HG02588 (cell line): ENCODE measurements at regions not wholly inside any gene's neighbourhood (a gene's known extent, or its start where the extent isn't known, plus 50 kb on each side); places are given as distances from the start of the nearest gene placed in this dataset.
"Not testable (repeated sequence)": the region's sequence is repeated elsewhere in the genome, so short reads cannot be mapped to it uniquely, and the experiment has no call there.

Source experiments
- ATAC-seq: cut with Tn5 transposase; IDR thresholded peaks from one replicate; pipeline ENCODE4 v1.9.1; 2021; ENCODE audit warnings: mild to moderate bottlenecking, moderate library complexity; ENCODE audit not compliant: unreplicated experiment

- ATAC-seq, result no peak
These were observed 1006.9 kb upstream of the CTNND2 start for GRCh38 chr5:12911156-12911555.

- no peak for ATAC-seq
These were observed 1006.4 kb upstream of the CTNND2 start for GRCh38 chr5:12910641-12911040.

DNA sequence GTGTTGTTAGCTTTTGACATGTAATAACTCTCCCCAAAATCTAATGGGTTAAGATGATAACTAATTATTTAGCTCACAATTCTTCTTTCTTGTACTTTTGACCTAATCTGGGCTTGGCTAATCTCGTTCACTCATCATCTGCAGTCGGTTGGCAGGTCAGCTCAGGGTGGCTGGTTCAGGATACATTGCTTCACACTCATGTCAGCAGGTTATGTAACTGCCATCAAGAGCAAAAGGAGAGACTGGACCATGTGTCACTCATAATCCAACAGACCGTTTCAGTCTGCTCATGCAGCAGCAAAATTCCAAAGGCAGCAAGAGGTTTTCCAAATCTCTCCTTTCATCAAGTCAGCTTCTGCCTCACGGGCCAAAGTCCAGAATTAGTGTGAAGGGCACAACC, 998.4 kb upstream of the CTNND2 start:
- ATAC-seq, result no peak

DNA sequence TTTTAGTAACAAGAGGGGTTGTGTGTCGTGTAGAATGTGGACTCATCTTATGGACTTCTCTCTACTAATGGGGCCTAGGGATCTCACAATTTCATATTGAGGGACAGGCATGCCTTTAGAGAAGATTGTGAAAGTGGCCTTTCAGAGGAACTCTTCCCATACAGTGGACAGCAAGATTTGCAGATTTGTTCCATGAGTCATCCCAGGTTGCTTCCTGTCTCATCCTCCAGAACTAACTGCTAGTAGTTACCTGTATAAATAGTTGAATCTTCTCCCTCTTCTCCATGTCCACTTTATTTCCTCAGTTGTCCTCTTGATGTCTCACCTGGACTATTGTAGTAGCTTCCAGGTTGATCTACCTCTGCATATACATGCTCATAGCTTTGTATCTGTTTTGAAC, 997.5 kb upstream of the CTNND2 start:
- ATAC-seq, result no peak

GRCh38 chr5:12896086-12896485, 991.8 kb upstream of the CTNND2 start:
- no peak for ATAC-seq

- no peak for ATAC-seq
These were observed 980.8 kb upstream of the CTNND2 start for GRCh38 chr5:12885018-12885417.

- no peak for ATAC-seq
These were observed 979.1 kb upstream of the CTNND2 start for GRCh38 chr5:12883395-12883794.

- ATAC-seq, result no peak
These were observed 972.5 kb upstream of the CTNND2 start for GRCh38 chr5:12876541-12877298.

DNA sequence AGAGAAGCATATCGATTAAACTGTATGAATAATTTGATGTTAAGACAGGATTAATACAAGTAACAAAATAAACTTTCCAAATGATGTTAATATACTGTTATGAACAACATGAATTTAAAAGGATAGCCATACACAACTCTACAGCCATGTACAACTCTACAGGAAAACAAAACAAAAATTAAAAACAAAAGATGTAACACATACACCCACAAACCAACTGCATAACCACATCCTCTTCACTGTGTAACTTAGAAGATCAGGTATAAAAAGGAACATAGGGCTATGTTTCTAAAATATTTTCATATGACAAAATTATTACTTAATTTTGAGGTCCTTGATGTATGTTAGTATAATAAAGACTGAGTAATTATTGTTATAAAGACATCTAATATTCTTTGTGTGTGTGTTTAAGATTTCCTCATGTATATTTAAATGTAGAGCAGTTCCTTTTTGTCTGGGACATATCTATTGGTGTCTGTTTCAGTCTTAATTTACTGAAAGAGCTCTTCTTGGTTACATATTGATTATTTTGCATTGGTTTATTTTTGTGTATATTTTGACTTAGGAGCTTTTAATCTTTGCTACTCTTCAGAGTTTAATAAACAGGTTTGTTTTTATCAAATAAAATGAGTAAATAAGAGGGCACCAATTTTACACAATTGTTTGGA, 966.8 kb upstream of the CTNND2 start:
- no peak for ATAC-seq

- ATAC-seq, result no peak
These were observed 961.3 kb upstream of the CTNND2 start for GRCh38 chr5:12865529-12865928.

DNA sequence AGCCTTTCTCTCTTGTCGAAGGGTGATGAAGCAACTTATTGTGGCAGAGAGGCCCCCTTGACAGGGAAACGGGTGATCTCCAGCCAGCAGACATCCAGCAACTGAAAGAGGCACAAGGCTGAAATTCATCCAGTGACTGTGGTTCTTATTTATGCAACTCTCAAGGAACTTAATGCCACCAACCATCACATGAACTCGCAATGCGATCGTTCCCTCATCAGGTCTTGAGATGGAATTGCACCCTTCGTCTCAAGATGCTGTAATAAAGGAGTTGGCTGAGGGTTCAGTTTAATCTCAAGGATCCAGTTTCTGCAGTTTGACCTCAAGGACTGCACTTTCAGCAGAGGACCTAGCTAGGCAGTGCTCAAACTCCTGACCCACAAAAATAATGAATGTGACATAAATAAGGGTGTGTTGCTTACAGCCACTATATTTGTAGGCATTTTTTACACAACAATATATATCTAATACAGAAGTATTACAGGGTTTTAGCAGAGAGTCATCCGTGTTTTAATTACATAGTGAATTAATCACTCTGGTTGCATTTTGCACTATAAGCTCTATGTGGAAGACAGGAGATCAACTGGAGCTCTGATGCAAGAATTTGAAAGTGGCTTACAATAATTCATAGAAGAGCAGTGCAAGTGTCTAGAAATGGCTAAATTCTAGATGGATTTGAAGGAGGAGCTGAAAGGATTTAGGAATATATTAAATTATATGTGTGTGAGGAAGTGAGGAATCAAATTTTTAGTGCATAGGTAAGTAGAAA, 957.8 kb upstream of the CTNND2 start:
- no peak for ATAC-seq

DNA sequence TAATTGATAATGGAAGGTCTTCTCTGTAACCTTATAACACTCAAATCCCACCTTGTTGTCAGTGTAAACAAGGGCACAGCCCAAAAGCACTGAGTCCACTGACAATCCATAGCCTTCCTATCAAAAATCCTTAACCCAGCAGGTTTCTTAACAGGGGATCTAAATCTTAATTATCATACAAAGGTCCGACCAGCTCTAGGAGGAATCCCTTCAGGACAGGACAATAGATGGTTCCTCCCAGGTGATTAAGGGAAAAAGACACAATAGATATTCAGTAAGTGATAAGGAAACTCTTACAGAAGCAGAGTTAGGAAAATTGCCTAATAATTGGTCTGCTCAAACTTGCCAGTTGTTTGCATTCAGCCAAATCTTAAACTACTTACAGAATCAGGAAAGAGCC, 951.9 kb upstream of the CTNND2 start:
- not testable (repeated sequence) for ATAC-seq

DNA sequence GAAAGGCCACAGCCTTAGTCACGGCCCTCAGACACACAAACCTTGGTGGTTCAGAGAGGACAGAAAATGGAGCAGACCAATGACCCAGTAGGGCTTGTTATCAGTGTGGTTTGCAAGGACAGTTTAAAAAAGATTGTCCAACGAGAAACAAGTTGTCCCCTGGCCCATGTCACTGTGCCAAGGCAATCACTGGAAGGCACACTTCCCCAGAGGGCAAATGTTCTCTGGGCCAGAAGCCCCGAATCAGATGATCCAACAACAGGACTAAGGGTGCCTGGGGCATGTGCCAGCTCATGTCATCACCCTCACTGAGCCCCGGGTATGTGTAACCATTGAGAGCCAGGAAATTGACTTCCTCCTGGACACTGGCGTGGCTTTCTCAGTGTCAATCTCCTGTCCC, 950.1 kb upstream of the CTNND2 start:
- no peak for ATAC-seq

DNA sequence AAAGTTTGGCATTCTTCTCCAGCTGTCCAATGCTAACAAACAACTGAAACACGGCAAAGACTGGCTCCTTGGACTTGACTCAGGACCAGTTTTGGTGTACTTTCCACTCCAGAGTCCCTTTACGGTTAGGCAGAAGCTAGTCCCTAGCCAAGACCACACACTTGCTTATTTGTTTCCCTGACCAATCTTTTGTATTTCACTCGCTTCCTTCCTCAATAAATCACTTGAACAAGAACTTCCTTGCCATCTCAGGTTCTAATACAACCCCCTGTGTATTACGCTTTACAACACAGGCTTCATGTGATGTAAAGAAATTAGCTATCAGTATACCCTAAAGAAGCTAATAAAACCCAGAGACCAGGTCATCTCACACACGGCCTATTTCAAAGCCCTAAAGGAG, 947.5 kb upstream of the CTNND2 start:
- ATAC-seq, result no peak

DNA sequence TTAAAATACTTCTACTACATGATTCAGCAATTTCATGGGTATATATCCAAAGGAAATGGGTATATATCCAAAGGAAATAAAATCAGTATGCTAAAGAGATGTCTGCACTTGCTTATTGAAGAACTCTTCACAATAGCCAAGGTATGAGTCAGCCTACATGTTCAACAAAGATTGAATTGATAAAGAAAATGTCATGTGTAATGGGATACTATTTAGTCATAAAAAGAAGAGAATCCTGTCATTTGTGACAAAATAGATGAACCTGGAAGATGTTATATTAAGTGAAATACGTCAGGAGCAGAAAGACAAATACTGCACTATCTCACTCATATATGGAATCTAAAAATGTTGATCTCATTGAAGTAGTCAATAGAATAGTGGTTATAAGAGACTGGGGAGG, 944.5 kb upstream of the CTNND2 start:
- no peak for ATAC-seq

GRCh38 chr5:12845549-12846159, 941.4 kb upstream of the CTNND2 start:
- ATAC-seq, result no peak

GRCh38 chr5:12840972-12841371, 936.7 kb upstream of the CTNND2 start:
- ATAC-seq, result no peak

DNA sequence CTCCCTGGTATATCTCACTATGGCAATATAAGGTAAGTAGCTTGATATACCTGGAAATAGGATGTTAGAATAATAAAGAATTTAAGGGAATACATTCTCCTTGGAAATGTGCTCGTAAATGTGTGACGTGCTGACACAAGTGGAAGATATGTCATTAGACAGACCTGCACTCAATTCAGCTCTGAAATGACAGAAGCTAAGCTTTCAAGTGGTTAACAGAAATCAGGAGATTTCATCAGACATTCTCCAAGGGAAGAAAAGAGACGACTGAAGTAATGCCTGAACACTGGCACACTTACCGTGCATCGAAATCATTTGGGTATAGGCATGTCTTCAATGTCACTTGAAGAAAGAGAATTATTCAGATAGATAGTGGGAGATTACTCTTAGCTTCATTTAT, 933.3 kb upstream of the CTNND2 start:
- ATAC-seq, result no peak

- ATAC-seq, result no peak
These were observed 920.9 kb upstream of the CTNND2 start for GRCh38 chr5:12825163-12825562.

DNA sequence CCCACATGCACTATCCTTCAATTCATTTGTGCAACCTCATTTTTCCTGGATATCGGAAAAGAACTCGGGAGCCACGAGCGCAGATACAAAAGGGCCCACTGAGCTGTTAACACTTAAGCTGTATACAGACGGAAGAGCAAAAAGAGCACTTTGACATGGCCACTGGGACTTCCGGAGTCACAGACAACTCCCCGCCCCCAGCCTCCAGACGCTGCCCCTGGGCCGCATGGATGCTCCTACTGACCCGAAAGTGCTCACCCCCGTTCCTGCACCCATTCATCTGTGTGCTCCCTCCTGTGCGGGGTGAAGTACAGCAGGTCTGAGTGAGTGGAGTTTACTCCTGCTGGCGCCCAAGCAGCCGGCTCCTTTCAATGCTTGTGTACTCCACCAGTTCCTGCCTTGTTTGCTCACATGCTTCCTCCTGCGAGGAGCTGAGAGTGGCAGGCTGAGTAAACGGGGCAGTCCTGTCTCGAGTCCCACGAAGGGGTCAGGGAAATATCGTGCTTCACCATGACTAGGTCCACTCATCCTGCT, 901.0 kb upstream of the CTNND2 start:
- no peak for ATAC-seq

DNA sequence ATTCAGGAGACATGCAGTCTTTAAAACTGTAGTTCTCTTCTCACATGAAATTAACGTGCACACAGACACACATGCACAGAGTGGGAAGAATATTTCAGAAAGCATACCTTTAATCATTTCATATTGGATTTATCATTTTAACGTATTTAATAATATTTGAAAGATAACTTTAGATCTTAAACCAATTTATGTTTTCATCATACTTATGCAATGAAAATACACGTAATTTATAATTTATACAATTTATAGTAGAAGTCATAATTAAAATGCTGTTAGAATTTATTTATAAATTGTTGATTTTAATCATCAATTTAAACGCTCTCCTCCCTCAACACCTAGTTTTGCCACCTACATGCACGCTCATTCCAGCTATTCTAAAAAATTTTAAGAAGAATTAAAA, 894.9 kb upstream of the CTNND2 start:
- no peak for ATAC-seq
